ENCODE measurements at regions not wholly inside any gene's neighbourhood (a gene's known extent, or its start where the extent isn't known, plus 50 kb on each side); places are given as distances from the start of the nearest gene placed in this dataset.

- Histone ChIP-seq H2AFZ (ENCODE audit: low read length) (no peak overlapping the region), H3K27ac (replicated peaks; ENCODE audit: low read length) (no peak overlapping the region), H3K79me1 (ENCODE audit: low read depth, low read length) (no peaks in the 10 kb centered on the region), H2BK5ac (ENCODE audit: low read length) (no peak overlapping the region), H3K18ac (ENCODE audit: low read length) (no peak overlapping the region), H2BK12ac (ENCODE audit: low read length) (no peak overlapping the region), H3K14ac (ENCODE audit: low read length) (no peak overlapping the region), H4K91ac (ENCODE audit: low read depth, low read length, poor library complexity) (no peak overlapping the region), H2BK120ac (ENCODE audit: low read depth, low read length) (no peak overlapping the region), H2BK15ac (ENCODE audit: low read length) (no peak overlapping the region), H2AK5ac (ENCODE audit: low read depth, low read length) (no peak overlapping the region), H3K9ac (ENCODE audit: low read depth, low read length, poor library complexity) (no peak overlapping the region), H3K9me3 (replicated peaks in 1 of 2; ENCODE audit: control insufficient read depth in 2 of 2, insufficient read depth in 1 of 2, low read depth in 1 of 2, low read length in 2 of 2) (no peaks in the 10 kb centered on the region), H3K4me3 (ENCODE audit: low read length in 2 of 2) (no peak overlapping the region), H3K36me3 (replicated peaks in 1 of 2; ENCODE audit: control insufficient read depth in 2 of 2, insufficient read depth in 2 of 2, low read length in 2 of 2) (no peaks in the 10 kb centered on the region), H3K4me1 (ENCODE audit: control insufficient read depth in 2 of 2, insufficient read depth in 1 of 2, low read depth in 1 of 2, low read length in 2 of 2) (no peaks in the 10 kb centered on the region), H3K4me2 (ENCODE audit: insufficient read depth, low read length, poor library complexity, severe bottlenecking) (no peak overlapping the region), H4K8ac (ENCODE audit: low read depth, low read length) (no peak overlapping the region), H3K23ac (ENCODE audit: low read depth, low read length, poor library complexity) (no peak overlapping the region), H3K27me3 (ENCODE audit: control insufficient read depth in 3 of 3, insufficient read depth in 3 of 3, low read depth in 1 of 3, low read length in 3 of 3) (no peaks in the 10 kb centered on the region), H3K4ac (ENCODE audit: low read length) (no peak overlapping the region)
- no CpG with 5 or more reads among the region's 1 CpG for WGBS, 2 donors (ENCODE audit: extremely low coverage in 2 of 2, insufficient read length in 2 of 2, insufficient replicate concordance in 1 of 2)
- DNase-seq (ENCODE audit: low spot score) = no peak
Measured at GRCh38 chr1:221083902-221084301, 204.7 kb downstream of the HLX start.

GRCh38 chr1:221084681-221085080 is 205.4 kb downstream of the HLX start:
- H2BK5ac ChIP-seq (ENCODE audit: low read length) = no peak overlapping the region
- H4K91ac ChIP-seq (ENCODE audit: low read depth, low read length, poor library complexity) = no peak overlapping the region
- DNase-seq (ENCODE audit: low spot score) = no peak
- no peak overlapping the region for H2BK15ac ChIP-seq (ENCODE audit: low read length)
- no peak overlapping the region for H3K4me3 ChIP-seq (ENCODE audit: low read length in 2 of 2)
- H3K14ac ChIP-seq (ENCODE audit: low read length) = no peak overlapping the region
- H3K18ac ChIP-seq (ENCODE audit: low read length) = no peak overlapping the region
- H3K27ac ChIP-seq (replicated peaks; ENCODE audit: low read length) = no peak overlapping the region
- no peak overlapping the region for H2BK12ac ChIP-seq (ENCODE audit: low read length)
- no peaks in the 10 kb centered on the region for H3K9me3 ChIP-seq (replicated peaks in 1 of 2; ENCODE audit: control insufficient read depth in 2 of 2, insufficient read depth in 1 of 2, low read depth in 1 of 2, low read length in 2 of 2)
- no peak overlapping the region for H3K4me2 ChIP-seq (ENCODE audit: insufficient read depth, low read length, poor library complexity, severe bottlenecking)
- H2AFZ ChIP-seq (ENCODE audit: low read length) = no peak overlapping the region
- no peak overlapping the region for H3K23ac ChIP-seq (ENCODE audit: low read depth, low read length, poor library complexity)
- H2BK120ac ChIP-seq (ENCODE audit: low read depth, low read length) = no peak overlapping the region
- no peak overlapping the region for H3K9ac ChIP-seq (ENCODE audit: low read depth, low read length, poor library complexity)
- H3K36me3 ChIP-seq (replicated peaks in 1 of 2; ENCODE audit: control insufficient read depth in 2 of 2, insufficient read depth in 2 of 2, low read length in 2 of 2) = no peaks in the 10 kb centered on the region
- no peaks in the 10 kb centered on the region for H3K4me1 ChIP-seq (ENCODE audit: control insufficient read depth in 2 of 2, insufficient read depth in 1 of 2, low read depth in 1 of 2, low read length in 2 of 2)
- H2AK5ac ChIP-seq (ENCODE audit: low read depth, low read length) = no peak overlapping the region
- H3K4ac ChIP-seq (ENCODE audit: low read length) = no peak overlapping the region
- no CpG with 5 or more reads among the region's 4 CpGs for WGBS, 2 donors (ENCODE audit: extremely low coverage in 2 of 2, insufficient read length in 2 of 2, insufficient replicate concordance in 1 of 2)
- no peaks in the 10 kb centered on the region for H3K27me3 ChIP-seq (ENCODE audit: control insufficient read depth in 3 of 3, insufficient read depth in 3 of 3, low read depth in 1 of 3, low read length in 3 of 3)
- no peak overlapping the region for H4K8ac ChIP-seq (ENCODE audit: low read depth, low read length)
- no peaks in the 10 kb centered on the region for H3K79me1 ChIP-seq (ENCODE audit: low read depth, low read length)

GRCh38 chr1:221085701-221086375 is 206.6 kb downstream of the HLX start:
- WGBS, 2 donors (ENCODE audit: extremely low coverage in 2 of 2, insufficient read length in 2 of 2, insufficient replicate concordance in 1 of 2) = no CpG with 5 or more reads among the region's 2 CpGs
- H4K91ac ChIP-seq (ENCODE audit: low read depth, low read length, poor library complexity) = no peak overlapping the region
- H3K9me3 ChIP-seq (replicated peaks in 1 of 2; ENCODE audit: control insufficient read depth in 2 of 2, insufficient read depth in 1 of 2, low read depth in 1 of 2, low read length in 2 of 2) = no peaks in the 10 kb centered on the region
- no peak overlapping the region for H3K4me3 ChIP-seq (ENCODE audit: low read length in 2 of 2)
- H2AK5ac ChIP-seq (ENCODE audit: low read depth, low read length) = no peak overlapping the region
- DNase-seq (ENCODE audit: low spot score) = no peak
- H3K4me1 ChIP-seq (ENCODE audit: control insufficient read depth in 2 of 2, insufficient read depth in 1 of 2, low read depth in 1 of 2, low read length in 2 of 2) = no peaks in the 10 kb centered on the region
- H3K27ac ChIP-seq (replicated peaks; ENCODE audit: low read length) = no peak overlapping the region
- H2AFZ ChIP-seq (ENCODE audit: low read length) = no peak overlapping the region
- H3K36me3 ChIP-seq (replicated peaks in 1 of 2; ENCODE audit: control insufficient read depth in 2 of 2, insufficient read depth in 2 of 2, low read length in 2 of 2) = no peaks in the 10 kb centered on the region
- no peak overlapping the region for H3K9ac ChIP-seq (ENCODE audit: low read depth, low read length, poor library complexity)
- no peak overlapping the region for H2BK15ac ChIP-seq (ENCODE audit: low read length)
- no peak overlapping the region for H4K8ac ChIP-seq (ENCODE audit: low read depth, low read length)
- H2BK5ac ChIP-seq (ENCODE audit: low read length) = no peak overlapping the region
- no peak overlapping the region for H3K18ac ChIP-seq (ENCODE audit: low read length)
- no peak overlapping the region for H2BK12ac ChIP-seq (ENCODE audit: low read length)
- no peak overlapping the region for H3K14ac ChIP-seq (ENCODE audit: low read length)
- H2BK120ac ChIP-seq (ENCODE audit: low read depth, low read length) = no peak overlapping the region
- no peak overlapping the region for H3K4me2 ChIP-seq (ENCODE audit: insufficient read depth, low read length, poor library complexity, severe bottlenecking)
- no peak overlapping the region for H3K4ac ChIP-seq (ENCODE audit: low read length)
- H3K79me1 ChIP-seq (ENCODE audit: low read depth, low read length) = no peaks in the 10 kb centered on the region
- H3K23ac ChIP-seq (ENCODE audit: low read depth, low read length, poor library complexity) = no peak overlapping the region
- H3K27me3 ChIP-seq (ENCODE audit: control insufficient read depth in 3 of 3, insufficient read depth in 3 of 3, low read depth in 1 of 3, low read length in 3 of 3) = no peaks in the 10 kb centered on the region

DNA sequence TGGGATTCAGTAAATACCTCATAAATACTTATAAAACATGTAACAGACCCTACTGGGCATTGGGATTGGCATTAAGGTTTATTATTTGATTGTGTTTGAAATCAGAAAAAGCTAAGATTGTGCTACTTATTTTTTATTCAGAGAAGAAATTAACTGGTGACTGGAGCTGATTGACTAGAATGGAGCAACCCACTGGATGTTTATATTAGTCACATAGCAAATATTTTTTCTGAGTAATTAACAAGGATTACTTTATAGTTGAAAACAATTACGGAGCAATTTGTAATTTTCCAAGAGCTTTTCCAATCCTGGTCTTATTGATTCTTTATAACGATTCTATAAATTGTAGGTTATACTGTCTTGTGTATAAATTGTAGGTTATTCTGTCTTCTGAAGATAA is 208.7 kb downstream of the HLX start:
- Histone ChIP-seq H2AFZ (ENCODE audit: low read length) (no peak overlapping the region), H3K4me3 (ENCODE audit: low read length in 2 of 2) (no peak overlapping the region), H2AK5ac (ENCODE audit: low read depth, low read length) (no peak overlapping the region), H3K4ac (ENCODE audit: low read length) (no peak overlapping the region), H3K9ac (ENCODE audit: low read depth, low read length, poor library complexity) (no peak overlapping the region), H4K91ac (ENCODE audit: low read depth, low read length, poor library complexity) (no peak overlapping the region), H3K27me3 (ENCODE audit: control insufficient read depth in 3 of 3, insufficient read depth in 3 of 3, low read depth in 1 of 3, low read length in 3 of 3) (no peaks in the 10 kb centered on the region), H3K4me1 (ENCODE audit: control insufficient read depth in 2 of 2, insufficient read depth in 1 of 2, low read depth in 1 of 2, low read length in 2 of 2) (no peaks in the 10 kb centered on the region), H3K14ac (ENCODE audit: low read length) (no peak overlapping the region), H3K4me2 (ENCODE audit: insufficient read depth, low read length, poor library complexity, severe bottlenecking) (no peak overlapping the region), H4K8ac (ENCODE audit: low read depth, low read length) (no peak overlapping the region), H3K27ac (replicated peaks; ENCODE audit: low read length) (no peak overlapping the region), H3K23ac (ENCODE audit: low read depth, low read length, poor library complexity) (no peak overlapping the region), H3K79me1 (ENCODE audit: low read depth, low read length) (no peaks in the 10 kb centered on the region), H2BK15ac (ENCODE audit: low read length) (no peak overlapping the region), H3K9me3 (replicated peaks in 1 of 2; ENCODE audit: control insufficient read depth in 2 of 2, insufficient read depth in 1 of 2, low read depth in 1 of 2, low read length in 2 of 2) (no peaks in the 10 kb centered on the region), H2BK12ac (ENCODE audit: low read length) (no peak overlapping the region), H3K18ac (ENCODE audit: low read length) (no peak overlapping the region), H2BK5ac (ENCODE audit: low read length) (no peak overlapping the region), H2BK120ac (ENCODE audit: low read depth, low read length) (no peak overlapping the region), H3K36me3 (replicated peaks in 1 of 2; ENCODE audit: control insufficient read depth in 2 of 2, insufficient read depth in 2 of 2, low read length in 2 of 2) (no peaks in the 10 kb centered on the region)
- DNase-seq (ENCODE audit: low spot score) = no peak
- no CpG with 5 or more reads among the region's 2 CpGs for WGBS, 2 donors (ENCODE audit: extremely low coverage in 2 of 2, insufficient read length in 2 of 2, insufficient replicate concordance in 1 of 2)

All from neuronal stem cell (in vitro differentiated cells).